ENCODE measurements at regions not wholly inside any gene's neighbourhood (a gene's known extent, or its start where the extent isn't known, plus 50 kb on each side); places are given as distances from the start of the nearest gene placed in this dataset.

- no peak overlapping the region for H3K4me3 ChIP-seq (ENCODE audit: low read length)
- no peak for TF ChIP-seq ZNF274 (IDR thresholded peaks at IDR 0.05; ENCODE audit: low read depth, low read length)
These were observed 135.0 kb downstream of the FOXA2 start for GRCh38 chr20:22449188-22449973.

GRCh38 chr20:22447447-22447778 lies 137.0 kb downstream of the FOXA2 start:
- H3K4me3 ChIP-seq (ENCODE audit: low read length), result no peak overlapping the region
- TF ChIP-seq ZNF274 (IDR thresholded peaks at IDR 0.05; ENCODE audit: low read depth, low read length), result no peak

- H3K4me3 ChIP-seq (ENCODE audit: low read length), result no peak overlapping the region
- no peak for TF ChIP-seq ZNF274 (IDR thresholded peaks at IDR 0.05; ENCODE audit: low read depth, low read length)
These were observed 137.5 kb downstream of the FOXA2 start for GRCh38 chr20:22446613-22447446.

DNA sequence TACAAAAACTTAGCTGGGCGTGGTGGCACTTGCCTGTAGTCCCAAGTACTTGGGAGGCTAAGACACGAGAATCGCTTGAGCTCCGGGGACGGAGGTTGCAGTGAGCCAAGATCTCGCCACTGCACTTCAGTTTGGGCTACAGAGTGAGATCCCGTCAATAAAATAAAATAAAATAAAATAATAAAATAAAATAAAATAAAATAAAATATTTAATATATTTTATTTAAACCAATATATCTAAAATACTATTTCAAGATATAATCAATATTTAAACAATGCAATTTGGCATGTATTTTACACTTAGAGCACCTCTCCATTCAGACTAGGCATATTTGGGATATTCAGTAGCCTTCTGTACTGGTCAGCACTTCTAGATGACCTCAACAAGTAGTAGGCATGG lies 142.1 kb downstream of the FOXA2 start:
- H3K4me3 ChIP-seq (ENCODE audit: low read length), result no peak overlapping the region
- no peak for TF ChIP-seq ZNF274 (IDR thresholded peaks at IDR 0.05; ENCODE audit: low read depth, low read length)

- TF ChIP-seq ZNF274 (IDR thresholded peaks at IDR 0.05; ENCODE audit: low read depth, low read length), result no peak
- H3K4me3 ChIP-seq (ENCODE audit: low read length), result no peak overlapping the region
These were observed 145.4 kb downstream of the FOXA2 start for GRCh38 chr20:22438926-22439325.

- no peak for TF ChIP-seq ZNF274 (IDR thresholded peaks at IDR 0.05; ENCODE audit: low read depth, low read length)
- H3K4me3 ChIP-seq (ENCODE audit: low read length), result no peak overlapping the region
These were observed 146.0 kb downstream of the FOXA2 start for GRCh38 chr20:22438346-22438745.

GRCh38 chr20:22437354-22437753 lies 147.0 kb downstream of the FOXA2 start:
- H3K4me3 ChIP-seq (ENCODE audit: low read length), result no peak overlapping the region
- no peak for TF ChIP-seq ZNF274 (IDR thresholded peaks at IDR 0.05; ENCODE audit: low read depth, low read length)

GRCh38 chr20:22431419-22431818 lies 153.0 kb downstream of the FOXA2 start:
- no peak for TF ChIP-seq ZNF274 (IDR thresholded peaks at IDR 0.05; ENCODE audit: low read depth, low read length)
- no peak overlapping the region for H3K4me3 ChIP-seq (ENCODE audit: low read length)

- TF ChIP-seq ZNF274 (IDR thresholded peaks at IDR 0.05; ENCODE audit: low read depth, low read length), result no peak
- no peak overlapping the region for H3K4me3 ChIP-seq (ENCODE audit: low read length)
These were observed 153.6 kb downstream of the FOXA2 start for GRCh38 chr20:22430746-22431168.

GRCh38 chr20:22430154-22430745 lies 154.1 kb downstream of the FOXA2 start:
- TF ChIP-seq ZNF274 (IDR thresholded peaks at IDR 0.05; ENCODE audit: low read depth, low read length), result no peak
- no peak overlapping the region for H3K4me3 ChIP-seq (ENCODE audit: low read length)

DNA sequence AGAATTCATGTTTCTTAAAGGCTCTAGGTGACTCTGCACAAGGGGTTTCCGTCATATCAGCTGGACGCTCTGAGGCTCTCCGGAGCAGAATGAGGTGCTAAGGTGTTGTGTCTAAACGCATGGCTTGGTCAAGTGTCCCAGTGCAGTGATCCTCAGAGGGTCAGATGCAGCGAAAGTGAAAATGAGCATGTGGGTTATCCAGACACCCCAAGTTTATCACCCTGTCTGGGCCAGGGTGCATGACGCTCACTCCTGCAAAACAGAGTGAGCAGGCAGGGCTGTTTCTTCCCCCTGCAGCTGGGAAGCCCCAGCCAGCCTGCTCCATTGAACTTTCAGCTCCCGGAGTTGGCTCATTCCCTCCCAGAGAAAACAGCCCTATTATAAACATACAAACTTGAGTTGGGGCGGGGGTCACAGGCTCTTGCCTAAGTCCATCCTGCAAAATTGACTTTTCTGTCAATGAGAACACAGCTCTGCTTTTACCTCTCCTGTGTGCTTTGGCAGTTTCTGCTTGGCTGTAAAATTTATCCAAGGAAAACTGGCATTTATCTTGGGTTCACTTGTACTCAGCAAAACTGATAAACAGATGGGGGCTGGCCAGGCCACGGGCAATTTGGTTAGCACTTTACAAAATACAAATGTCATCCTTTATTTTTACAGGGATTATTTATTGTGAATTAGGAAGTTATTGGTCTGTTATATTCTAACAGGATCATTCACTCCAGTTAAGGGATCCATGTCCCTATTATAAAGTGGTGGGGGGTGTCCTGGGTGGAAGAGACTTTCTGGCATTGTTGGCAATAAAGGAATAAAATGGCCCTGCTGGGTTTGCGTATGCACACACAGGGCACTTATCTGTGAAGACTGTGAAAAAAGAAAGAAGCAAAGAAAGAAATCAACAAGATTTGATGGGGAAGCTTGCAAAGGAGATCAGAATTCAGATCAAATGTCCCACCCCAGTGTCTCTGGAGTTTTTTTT lies 154.9 kb downstream of the FOXA2 start:
- H3K4me3 ChIP-seq (ENCODE audit: low read length), result no peak overlapping the region
- TF ChIP-seq ZNF274 (IDR thresholded peaks at IDR 0.05; ENCODE audit: low read depth, low read length), result no peak

GRCh38 chr20:22428051-22428450 lies 156.3 kb downstream of the FOXA2 start:
- no peak for TF ChIP-seq ZNF274 (IDR thresholded peaks at IDR 0.05; ENCODE audit: low read depth, low read length)

DNA sequence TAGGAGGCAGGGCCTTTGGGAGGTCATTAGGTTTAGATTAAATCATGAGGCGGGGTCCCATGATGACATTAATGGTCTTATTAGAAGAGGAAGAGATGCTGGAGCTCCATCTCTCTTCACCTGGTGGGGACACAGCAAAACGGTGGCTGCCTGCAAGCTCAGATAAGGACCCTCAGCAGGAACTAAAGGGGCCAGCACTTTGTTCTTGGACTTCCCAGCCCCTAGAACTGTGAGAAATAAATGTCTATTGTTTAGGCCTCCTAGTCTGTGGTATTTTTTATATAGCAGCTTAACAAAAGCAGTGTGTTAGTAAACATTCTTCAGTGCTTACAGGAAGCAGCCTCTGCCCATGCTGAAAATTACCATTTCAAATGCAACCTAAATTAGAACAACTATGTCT lies 157.6 kb downstream of the FOXA2 start:
- no peak overlapping the region for H3K4me3 ChIP-seq (ENCODE audit: low read length)

More at GRCh38 chr20:22428051-22428450, 156.3 kb downstream of the FOXA2 start:
- H3K4me3 ChIP-seq (ENCODE audit: low read length), result no peak overlapping the region

More for the DNA sequence above, 157.6 kb downstream of the FOXA2 start:
- TF ChIP-seq ZNF274 (IDR thresholded peaks at IDR 0.05; ENCODE audit: low read depth, low read length), result no peak
